Kasumi-1 (cell line): ENCODE measurements at regions not wholly inside any gene's neighbourhood (a gene's known extent, or its start where the extent isn't known, plus 50 kb on each side); places are given as distances from the start of the nearest gene placed in this dataset.
"Not testable (repeated sequence)": the region's sequence is repeated elsewhere in the genome, so short reads cannot be mapped to it uniquely, and the experiment has no call there.

Experiments
- DNase-seq, 2 experiments: peaks; one replicate each; lab custom pipeline; 2025; lab: John Stamatoyannopoulos, UW

DNA sequence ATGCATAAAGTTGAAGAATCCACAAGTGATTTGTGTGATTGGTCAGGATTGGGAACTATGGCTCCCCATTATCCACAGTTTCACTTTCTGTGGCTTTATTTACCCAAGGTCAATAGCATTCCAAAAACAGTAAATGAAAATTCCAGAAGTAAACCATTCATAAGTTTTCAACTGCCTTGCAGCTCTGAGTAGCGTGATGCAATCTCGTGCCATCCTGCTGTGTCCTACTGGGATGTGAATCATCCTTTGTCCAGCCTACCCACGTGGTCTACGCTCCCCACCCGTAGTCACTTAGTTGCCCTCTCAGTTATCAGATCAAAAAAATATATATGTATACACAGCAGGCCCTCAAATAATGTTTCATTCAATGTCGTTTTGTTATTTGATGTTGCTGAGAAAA, 89.0 kb upstream of the DLGAP1 start:
- no peak for DNase-seq

DNA sequence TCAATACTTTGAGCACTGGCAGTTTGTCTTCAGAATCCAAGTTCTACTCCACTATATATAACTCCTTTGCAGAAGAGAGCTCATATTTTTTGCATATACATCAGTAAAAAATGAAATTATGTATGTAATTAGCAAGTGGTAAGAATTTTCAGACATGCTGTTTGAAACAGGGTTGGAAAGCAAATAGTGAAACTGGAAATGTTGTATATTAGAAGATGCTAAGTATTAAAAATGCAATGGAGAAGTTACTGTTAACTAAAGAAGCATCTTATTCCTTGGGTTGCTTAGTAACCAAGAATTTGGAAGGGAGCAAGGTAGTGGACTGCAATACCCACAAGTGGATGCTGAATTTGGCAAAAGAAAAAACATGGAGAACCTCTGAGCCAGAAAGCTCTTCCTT, 88.6 kb upstream of the DLGAP1 start:
- no peak for DNase-seq

DNA sequence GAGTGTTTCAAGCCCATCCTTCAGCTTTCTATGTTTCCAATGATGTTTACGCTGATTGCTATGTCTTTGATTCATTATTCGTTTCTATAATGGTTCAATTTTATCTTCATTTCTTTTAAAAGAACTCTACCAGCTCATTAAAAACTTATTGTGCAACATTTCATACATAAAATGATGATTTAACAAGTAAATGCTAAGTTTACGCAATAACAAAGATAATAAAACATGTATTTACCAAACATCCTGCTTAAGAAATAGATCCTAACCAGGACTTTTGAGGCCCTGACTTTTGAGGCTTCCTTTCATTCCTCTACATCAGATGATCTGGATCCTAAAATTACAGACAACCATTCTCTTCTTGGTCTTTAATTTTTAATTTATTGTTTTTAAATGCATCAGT, 86.5 kb upstream of the DLGAP1 start:
- no peak for DNase-seq

DNA sequence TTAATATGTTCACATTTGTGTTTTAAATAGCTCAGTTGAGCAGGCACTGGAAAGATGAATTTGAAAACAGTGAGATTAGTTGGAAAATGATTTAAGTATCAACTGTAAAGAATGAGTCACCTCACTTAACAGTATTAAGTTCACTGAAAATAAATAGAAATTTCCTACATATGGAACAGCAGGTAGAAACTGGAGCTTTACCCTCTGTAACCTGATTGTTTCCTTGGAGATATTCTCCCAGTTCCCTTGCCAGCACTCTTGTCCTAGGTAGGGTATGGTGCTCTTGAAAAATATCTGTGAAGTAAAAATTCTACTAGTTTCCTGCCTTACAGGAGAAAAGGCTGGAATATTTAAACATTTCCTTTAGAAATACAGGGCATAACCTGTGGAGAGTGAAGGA, 81.3 kb upstream of the DLGAP1 start:
- DNase-seq, result no peak

DNA sequence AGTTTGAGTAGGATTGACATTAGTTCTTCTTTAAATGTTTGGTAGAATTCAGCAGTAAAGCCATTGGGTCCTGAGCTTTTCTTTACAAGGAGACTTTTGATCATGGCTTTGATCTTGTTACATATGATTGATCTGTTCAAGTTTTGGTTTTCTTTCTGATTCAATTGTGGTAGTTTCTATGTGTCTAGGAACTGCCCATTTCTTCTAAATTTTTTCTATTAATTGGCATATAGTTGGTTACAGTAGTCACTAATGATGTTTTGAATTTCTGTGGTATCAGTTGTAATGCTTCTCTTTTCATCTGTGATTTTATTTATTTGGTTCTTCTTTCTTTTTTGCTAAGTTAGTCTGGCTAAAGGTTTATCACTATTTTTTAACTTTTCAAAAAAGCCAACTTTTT, 73.3 kb upstream of the DLGAP1 start:
- DNase-seq, result no peak

DNA sequence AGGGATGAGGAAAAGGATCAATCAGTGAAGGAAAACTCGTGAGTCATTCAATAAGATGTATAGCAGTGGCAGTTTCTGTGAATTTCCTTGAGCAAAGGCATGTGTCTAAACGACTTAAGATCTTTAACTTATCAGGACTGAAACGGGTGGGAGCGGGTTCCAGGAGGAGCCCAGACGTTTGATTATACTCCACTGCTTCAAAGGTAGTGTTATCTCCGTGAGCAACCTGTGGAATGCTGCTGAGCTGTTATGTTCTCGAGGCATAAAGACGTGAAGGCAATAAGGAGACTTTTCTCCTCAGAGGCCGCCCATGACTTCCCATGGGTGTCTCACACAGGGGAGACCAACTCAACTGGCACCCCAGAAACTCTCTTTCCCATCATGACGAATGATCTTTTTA, 72.7 kb upstream of the DLGAP1 start:
- DNase-seq, result not testable (repeated sequence)

DNA sequence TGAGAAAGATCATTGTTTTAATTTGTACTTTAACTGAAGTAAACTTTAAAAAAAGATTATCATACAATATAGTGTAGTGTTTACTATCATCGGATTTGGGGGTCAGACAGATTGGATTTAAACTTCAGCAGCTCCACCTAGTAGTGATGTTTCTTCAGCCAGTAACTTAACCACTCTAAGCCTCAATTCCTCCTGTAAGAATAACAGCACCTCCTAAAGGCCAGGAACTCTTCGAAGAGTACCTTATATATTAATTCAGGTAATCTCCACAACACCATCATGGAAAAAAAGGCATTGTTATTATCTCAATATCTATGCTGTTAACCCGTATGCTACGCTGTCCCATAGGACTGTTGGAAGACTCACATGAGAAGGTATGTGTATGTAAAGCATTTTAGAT, 69.0 kb upstream of the DLGAP1 start:
- no peak for DNase-seq

DNA sequence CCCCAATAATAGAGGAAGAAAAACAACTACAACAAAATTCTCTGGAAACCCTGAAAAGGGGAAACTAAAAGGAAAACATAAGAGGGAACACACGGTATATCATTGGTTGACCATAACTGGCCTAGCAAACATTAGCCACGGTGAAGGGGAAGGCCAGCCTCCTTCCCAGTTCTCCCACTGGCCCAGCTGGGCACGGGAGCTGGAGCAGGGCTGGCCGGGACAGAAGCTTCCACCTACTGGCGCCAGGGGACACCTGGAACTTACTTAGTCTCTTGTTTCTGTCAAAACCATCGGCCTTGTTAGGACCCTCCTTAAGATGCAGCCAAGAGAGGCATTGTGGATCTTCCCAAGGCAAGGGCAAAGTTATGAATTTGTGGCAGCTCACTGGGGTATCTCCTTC, 56.1 kb upstream of the DLGAP1 start:
- no peak for DNase-seq

DNA sequence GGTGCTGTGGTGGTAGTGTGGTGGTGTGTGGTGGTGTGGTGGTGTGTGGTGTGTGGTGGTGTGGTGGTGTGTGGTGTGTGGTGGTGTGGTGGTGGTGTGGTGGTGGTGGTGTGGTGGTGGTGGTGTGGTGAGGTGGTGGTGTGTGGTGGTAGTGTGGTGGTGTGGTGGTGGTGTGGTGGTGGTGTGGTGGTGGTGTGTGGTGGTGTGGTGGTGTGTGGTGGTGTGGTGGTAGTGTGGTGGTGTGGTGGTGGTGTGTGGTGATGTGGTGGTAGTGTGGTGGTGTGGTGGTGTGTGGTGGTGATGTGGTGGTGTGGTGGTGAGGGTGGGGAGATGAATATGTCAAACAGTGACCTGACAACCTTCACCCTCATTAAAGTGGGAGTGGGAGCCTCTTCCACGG, 55.6 kb upstream of the DLGAP1 start:
- DNase-seq, result no peak

DNA sequence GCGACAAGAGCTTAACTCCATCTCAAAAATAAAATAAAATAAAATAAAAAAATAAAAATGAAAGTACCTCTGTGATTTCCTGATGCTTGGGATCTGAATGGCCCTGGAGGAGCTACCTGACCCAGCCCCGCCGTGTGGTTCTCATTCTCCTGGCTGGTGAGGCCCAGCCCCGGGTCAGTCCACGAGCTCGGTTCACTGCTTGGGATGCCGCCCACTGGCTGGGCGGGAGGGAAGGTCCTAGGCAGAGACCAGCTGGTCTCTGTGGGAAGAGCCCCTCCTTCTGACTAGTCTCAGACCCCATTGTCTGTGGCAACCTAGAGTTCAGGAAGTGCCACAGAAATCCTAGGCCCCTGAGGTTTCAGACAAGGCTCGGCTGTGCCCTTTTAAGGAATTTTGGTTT, 55.1 kb upstream of the DLGAP1 start:
- DNase-seq, result no peak
